PC-3 (cell line): ENCODE measurements at regions not wholly inside any gene's neighbourhood (a gene's known extent, or its start where the extent isn't known, plus 50 kb on each side); places are given as distances from the start of the nearest gene placed in this dataset.

ENCODE experiments used
- ATAC-seq: fragments of 200-7000 bp; cut with Tn5 transposase; 2 replicates; pipeline ENCODE4 v1.9.1; 2020; ENCODE audit warnings: mild to moderate bottlenecking, moderate library complexity
- BruUV-seq: library from RNA; stranded (reverse); fragments of 400-500 nt; replicated peaks from 2 replicates; lab custom pipeline; 2021; lab: Mats Ljungman, UMichigan
- CTCF ChIA-PET: fragments of 300-600 bp; sonication (Branson Sonifier 250); formaldehyde crosslinking; loops from one replicate; lab custom pipeline; 2022; ENCODE audit warnings: antibody characterized with exemption; lab: Charles Lee
- POLR2A ChIA-PET: fragments of 300-600 bp; sonication (Branson Sonifier 250); formaldehyde crosslinking; loops from one replicate; lab custom pipeline; 2022; ENCODE audit warnings: antibody characterized with exemption; ENCODE audit not compliant: unreplicated experiment; lab: Charles Lee
- DNase-seq: peaks from one replicate; pipeline ENCODE4 v3.0.0-alpha.2; 2015
- H2AFZ ChIP-seq: fragments of 300-600 bp; sonication (generic); 2 replicates; pipeline ENCODE4 v1.6.0; 2016; ENCODE audit warnings: antibody characterized with exemption, low read length
- H3F3A ChIP-seq: fragments of 300-600 bp; sonication (generic); one replicate; pipeline ENCODE4 v1.6.0; 2017; ENCODE audit warnings: antibody characterized with exemption, low read length, control low read depth, mild to moderate bottlenecking; ENCODE audit not compliant: unreplicated experiment
- H3K27ac ChIP-seq: fragments of 300-600 bp; sonication (generic); 2 replicates; pipeline ENCODE4 v1.5.1; 2016; ENCODE audit warnings: mild to moderate bottlenecking, low read length
- H3K27me3 ChIP-seq: fragments of 300-600 bp; sonication (generic); 2 replicates; pipeline ENCODE4 v1.6.1; 2016; ENCODE audit warnings: low read length, mixed read lengths
- H3K36me3 ChIP-seq: fragments of 300-600 bp; sonication (generic); 2 replicates; pipeline ENCODE4 v1.6.1; 2016; ENCODE audit warnings: low read depth, mixed run types, low read length, mixed read lengths
- H3K4me1 ChIP-seq: fragments of 300-600 bp; sonication (generic); 2 replicates; pipeline ENCODE4 v1.5.1; 2016; ENCODE audit warnings: low read length; ENCODE audit not compliant: insufficient read depth
- H3K4me2 ChIP-seq: fragments of 300-600 bp; sonication (generic); 2 replicates; pipeline ENCODE4 v1.6.0; 2016; ENCODE audit warnings: low read length
- H3K4me3 ChIP-seq: fragments of 300-600 bp; sonication (generic); 2 replicates; pipeline ENCODE4 v1.5.1; 2016; ENCODE audit warnings: mild to moderate bottlenecking, low read length, mixed read lengths
- H3K79me2 ChIP-seq: fragments of 300-600 bp; sonication (generic); 2 replicates; pipeline ENCODE4 v1.6.1; 2017; ENCODE audit warnings: low read length, mixed read lengths
- H3K9ac ChIP-seq: fragments of 300-600 bp; sonication (generic); 2 replicates; pipeline ENCODE4 v1.6.0; 2016; ENCODE audit warnings: mild to moderate bottlenecking, low read length
- H3K9me2 ChIP-seq: fragments of 300-600 bp; sonication (generic); replicated peaks from 2 replicates; pipeline ENCODE4 v1.6.1; 2016; ENCODE audit warnings: mixed run types, low read length, mixed read lengths
- H3K9me3 ChIP-seq: fragments of 300-600 bp; sonication (generic); 2 replicates; pipeline ENCODE4 v1.6.1; 2016; ENCODE audit warnings: low read length, mixed read lengths
- H4K20me1 ChIP-seq: fragments of 300-600 bp; sonication (generic); 2 replicates; pipeline ENCODE4 v1.6.1; 2016; ENCODE audit warnings: low read length, mixed read lengths
- CTCF ChIP-seq: fragments of 300-600 bp; sonication (generic); conservative IDR thresholded peaks from 2 replicates; pipeline ENCODE4 v1.5.1; 2017; ENCODE audit warnings: antibody characterized with exemption, low read depth, mild to moderate bottlenecking, low read length
- EZH2 ChIP-seq: fragments of 300-600 bp; sonication (generic); IDR thresholded peaks from one replicate; pipeline ENCODE4 v1.6.1; 2017; ENCODE audit warnings: antibody characterized with exemption, mild to moderate bottlenecking, low read length; ENCODE audit not compliant: unreplicated experiment
- EZH2phosphoT487 ChIP-seq: fragments of 300-600 bp; sonication (generic); IDR thresholded peaks from 2 replicates; pipeline ENCODE4 v1.6.1; 2018; ENCODE audit warnings: mild to moderate bottlenecking, antibody characterized with exemption, low read length, borderline replicate concordance
- intact Hi-C: fragments of 100-400 bp; cut with micrococcal nuclease; formaldehyde crosslinking; loops from 2 replicates; pipeline ENCODE4 v1.9.0; 2023

- Histone ChIP-seq H3F3A (no peaks in the 10 kb centered on the region), H3K9me2 (no peaks in the 10 kb centered on the region), H3K9me3 (no peaks in the 10 kb centered on the region), H3K79me2 (no peaks in the 10 kb centered on the region), H4K20me1 (no peaks in the 10 kb centered on the region), H3K9ac (no peak overlapping the region), H3K4me3 (no peak overlapping the region), H3K36me3 (no peaks in the 10 kb centered on the region), H3K27me3 (no peaks in the 10 kb centered on the region), H2AFZ (no peak overlapping the region), H3K4me1 (no peaks in the 10 kb centered on the region), H3K27ac (no peak overlapping the region), H3K4me2 (no peak overlapping the region)
- no peak for ATAC-seq
- ChIA-PET POLR2A (no interaction called here), CTCF (no interaction called here)
- DNase-seq: no peak
- TF ChIP-seq CTCF (no peak), EZH2phosphoT487 (no peak), EZH2 (no peak)
- intact Hi-C loops: loop anchor here (10.0 kb wide), 1 partner anchor 319 kb away; no protein-coding TSS in a partner anchor
- no TSS peak for BruUV-seq
Observed at GRCh38 chr10:81013771-81014170, 476.1 kb downstream of the SH2D4B start.

- H3K9me2 ChIP-seq: no peaks in the 10 kb centered on the region
- no peak overlapping the region for H3K9ac ChIP-seq
- no peaks in the 10 kb centered on the region for H3F3A ChIP-seq
- no peaks in the 10 kb centered on the region; the same call in 1 of the 2 replicates for H3K36me3 ChIP-seq
- DNase-seq (peak; percentile 34), ATAC-seq (peak; percentile 49; the same call in 1 of the 2 replicates)
- H3K79me2 ChIP-seq: no peaks in the 10 kb centered on the region
- BruUV-seq: no TSS peak
- H3K4me1 ChIP-seq: no peaks in the 10 kb centered on the region
- no peak overlapping the region for H3K4me2 ChIP-seq
- CTCF ChIA-PET: no interaction called here
- no peak overlapping the region for H3K4me3 ChIP-seq
- intact Hi-C loops: loop anchor here (10.0 kb wide), 1 partner anchor 324 kb away; no protein-coding TSS in a partner anchor
- no peak overlapping the region for H3K27ac ChIP-seq
- no peaks in the 10 kb centered on the region for H4K20me1 ChIP-seq
- H2AFZ ChIP-seq: no peak overlapping the region
- no peak for TF ChIP-seq EZH2phosphoT487
- TF ChIP-seq EZH2: no peak
- peak; percentile 55 for TF ChIP-seq CTCF
- H3K27me3 ChIP-seq: no peaks in the 10 kb centered on the region
- POLR2A ChIA-PET: no interaction called here
- no peaks in the 10 kb centered on the region for H3K9me3 ChIP-seq
Observed at GRCh38 chr10:81019029-81019890, 481.6 kb downstream of the SH2D4B start.
